Transverse colon (tissue), 4 donors: ENCODE measurements at regions not wholly inside any gene's neighbourhood (a gene's known extent, or its start where the extent isn't known, plus 50 kb on each side); places are given as distances from the start of the nearest gene placed in this dataset.

Experiments used
- DNase-seq: peaks from one replicate; pipeline ENCODE4 v3.0.0-alpha.2; 2019
- H3K27ac ChIP-seq, 4 donors: fragments of 200-600 bp; sonication (generic); 2 replicates each; pipeline ENCODE4 v1.5.1; 2016 to 2018; ENCODE audit warnings: inconsistent platforms in 4 of 4
- H3K27me3 ChIP-seq: fragments of 200-600 bp; sonication (generic); 2 replicates; pipeline ENCODE4 v1.5.1; 2017; ENCODE audit warnings: inconsistent platforms
- H3K36me3 ChIP-seq, 4 donors: fragments of 200-600 bp; sonication (generic); 2 replicates each; pipeline ENCODE4 v1.5.1; 2017 to 2019; ENCODE audit warnings: inconsistent platforms in 4 of 4
- H3K4me1 ChIP-seq, 4 donors: fragments of 200-600 bp; sonication (generic); 2 replicates each; pipeline ENCODE4 v1.5.1; 2017 to 2020; ENCODE audit warnings: inconsistent platforms in 4 of 4
- H3K4me3 ChIP-seq, 4 donors: fragments of 200-600 bp; sonication (generic); 1 replicate in 1 of 4; 2 replicates in 3 of 4; pipeline versions ENCODE4 v1.5.1 to v1.6.1; 2017 to 2019; ENCODE audit warnings: inconsistent platforms in 4 of 4
- H3K9me3 ChIP-seq, 2 donors: fragments of 200-600 bp; sonication (generic); 2 replicates each; pipeline ENCODE4 v1.5.1; 2017 to 2019; ENCODE audit warnings: inconsistent platforms in 2 of 2
- CTCF ChIP-seq, 5 experiments: fragments of 200-600 bp in 3 of 5; fragments of 450-650 bp in 2 of 5; sonication (generic) in 3 of 5; IDR thresholded peaks; 1 replicate in 2 of 5; 2 replicates in 3 of 5; pipeline ENCODE4 v1.5.1; 2016 to 2017; ENCODE audit warnings: antibody characterized with exemption in 5 of 5, inconsistent platforms in 3 of 5, mild to moderate bottlenecking in 2 of 5, moderate library complexity in 1 of 5
- EP300 ChIP-seq: sonication (generic); formaldehyde crosslinking; IDR thresholded peaks from one replicate; pipeline ENCODE4 v1.6.1; 2017; ENCODE audit warnings: antibody characterized with exemption, low read depth
- POLR2A ChIP-seq: fragments of 450-650 bp; IDR thresholded peaks from one replicate; pipeline ENCODE4 v1.6.1; 2016; ENCODE audit warnings: antibody characterized with exemption, mild to moderate bottlenecking, moderate library complexity
- POLR2AphosphoS5 ChIP-seq, 3 donors: sonication (generic); formaldehyde crosslinking; IDR thresholded peaks; one replicate each; pipeline ENCODE4 v1.6.1; 2016; ENCODE audit warnings: antibody characterized with exemption in 3 of 3
- WGBS, 2 donors: methylation state at CpG; one replicate each; pipeline ENCODE4 v1.1.5; 2018; ENCODE audit warnings: low coverage in 1 of 2; 5-methylcytosine and 5-hydroxymethylcytosine counted together
- in situ Hi-C, 4 donors: fragments of 200-750 bp; cut with MboI; loops; one replicate each; pipeline versions ENCODE4 v1.15.0 to v1.15.1; 2017; ENCODE audit warnings: low sequenced_read_pairs in 3 of 4, low pct_ligation_motif_present in 1 of 4, low pct_unique_long_range_greater_than_20kb in 1 of 4
- intact Hi-C: fragments of 100-400 bp; cut with DNase I; formaldehyde crosslinking; loops from one replicate; pipeline ENCODE4 v1.15.1; 2023; ENCODE audit warnings: low total_unique reads

- TF ChIP-seq POLR2A, result no peak
- no peak for TF ChIP-seq EP300
- no peak for TF ChIP-seq CTCF (IDR thresholded peaks at IDR 0.05)
- TF ChIP-seq POLR2AphosphoS5 (IDR thresholded peaks at IDR 0.05), result no peak
- DNase-seq, result no peak
- H3K27ac ChIP-seq, result no peak overlapping the region
- H3K9me3 ChIP-seq, result no peaks in the 10 kb centered on the region
- H3K27me3 ChIP-seq, result no peaks in the 10 kb centered on the region
- H3K4me3 ChIP-seq, result no peak overlapping the region
- WGBS, 2 donors, result 48 to 61% methylated on average over 4 of the region's 4 CpGs
- in situ Hi-C loops (no loop called here), intact Hi-C loops (no loop called here)
- H3K4me1 ChIP-seq, result no peaks in the 10 kb centered on the region
- H3K36me3 ChIP-seq, result no peaks in the 10 kb centered on the region
These were observed 343.8 kb upstream of the SLC10A2 start for GRCh38 chr13:103410002-103410401.

GRCh38 chr13:103406967-103407366 lies 340.8 kb upstream of the SLC10A2 start:
- TF ChIP-seq CTCF (IDR thresholded peaks at IDR 0.05) (no peak), EP300 (no peak), POLR2A (no peak)
- Histone ChIP-seq H3K36me3 (no peaks in the 10 kb centered on the region), H3K9me3 (no peaks in the 10 kb centered on the region), H3K27ac (no peak overlapping the region), H3K4me1 (peaks cover 0 to 7% (median 4%) of the 10 kb centered on the region in 4 donors), H3K27me3 (no peaks in the 10 kb centered on the region), H3K4me3 (no peak overlapping the region)
- intact Hi-C loops (no loop called here), in situ Hi-C loops (no loop called here)
- 54 to 67% methylated on average over 5 of the region's 5 CpGs for WGBS, 2 donors
- no peak for DNase-seq

- in situ Hi-C loops, result no loop called here
- WGBS, 2 donors, result 62 to 71% methylated on average over 1 to 2 of the region's 2 CpGs
These were observed 339.1 kb upstream of the SLC10A2 start for GRCh38 chr13:103405297-103405696.

GRCh38 chr13:103403814-103404213 lies 337.6 kb upstream of the SLC10A2 start:
- TF ChIP-seq CTCF (IDR thresholded peaks at IDR 0.05), result no peak
- no peak for TF ChIP-seq POLR2AphosphoS5 (IDR thresholded peaks at IDR 0.05)
- TF ChIP-seq POLR2A, result no peak
- no peak for TF ChIP-seq EP300
- intact Hi-C loops (no loop called here), in situ Hi-C loops (no loop called here)
- Histone ChIP-seq H3K4me3 (no peak overlapping the region), H3K36me3 (no peaks in the 10 kb centered on the region), H3K27ac (peak overlapping the region in 1 of 4 donors; percentile 9), H3K4me1 (peaks cover 0 to 7% (median 4%) of the 10 kb centered on the region in 4 donors), H3K9me3 (no peaks in the 10 kb centered on the region), H3K27me3 (no peaks in the 10 kb centered on the region)
- 25 to 43% methylated on average over 1 of the region's 1 CpG for WGBS, 2 donors
- no peak for DNase-seq

More at GRCh38 chr13:103405297-103405696, 339.1 kb upstream of the SLC10A2 start:
- intact Hi-C loops, result no loop called here
- Histone ChIP-seq H3K4me1 (peaks cover 0 to 7% (median 4%) of the 10 kb centered on the region in 4 donors), H3K4me3 (no peak overlapping the region), H3K27me3 (no peaks in the 10 kb centered on the region), H3K36me3 (no peaks in the 10 kb centered on the region), H3K27ac (no peak overlapping the region), H3K9me3 (no peaks in the 10 kb centered on the region)
- no peak for TF ChIP-seq POLR2A
- no peak for TF ChIP-seq POLR2AphosphoS5 (IDR thresholded peaks at IDR 0.05)
- TF ChIP-seq CTCF (IDR thresholded peaks at IDR 0.05), result no peak
- no peak for TF ChIP-seq EP300
- DNase-seq, result no peak
